Retina (tissue), 1 donor: ENCODE measurements at regions not wholly inside any gene's neighbourhood (a gene's known extent, or its start where the extent isn't known, plus 50 kb on each side); places are given as distances from the start of the nearest gene placed in this dataset.
"Not testable (repeated sequence)": the region's sequence is repeated elsewhere in the genome, so short reads cannot be mapped to it uniquely, and the experiment has no call there.

ENCODE experiments used
- DNase-seq: peaks from one replicate; pipeline ENCODE4 v3.0.0-alpha.2; 2016

GRCh38 chr14:84432676-84433075 is 1097.3 kb upstream of the FLRT2 start:
- DNase-seq: no peak

- DNase-seq: no peak
These were observed 1096.0 kb upstream of the FLRT2 start for GRCh38 chr14:84433961-84434360.

- DNase-seq: peak; percentile 51
These were observed 1094.1 kb upstream of the FLRT2 start for GRCh38 chr14:84435820-84436324.

GRCh38 chr14:84436528-84436927 is 1093.4 kb upstream of the FLRT2 start:
- no peak for DNase-seq

GRCh38 chr14:84442521-84442920 is 1087.4 kb upstream of the FLRT2 start:
- no peak for DNase-seq

GRCh38 chr14:84445486-84445885 is 1084.5 kb upstream of the FLRT2 start:
- no peak for DNase-seq

- DNase-seq: no peak
These were observed 1083.7 kb upstream of the FLRT2 start for GRCh38 chr14:84446250-84446649.

GRCh38 chr14:84453307-84453950 is 1076.5 kb upstream of the FLRT2 start:
- DNase-seq: no peak

- no peak for DNase-seq
These were observed 1075.8 kb upstream of the FLRT2 start for GRCh38 chr14:84454114-84454513.

- no peak for DNase-seq
These were observed 1073.0 kb upstream of the FLRT2 start for GRCh38 chr14:84456946-84457345.

GRCh38 chr14:84458881-84459280 is 1071.1 kb upstream of the FLRT2 start:
- DNase-seq: no peak

GRCh38 chr14:84465880-84466279 is 1064.1 kb upstream of the FLRT2 start:
- DNase-seq: no peak

GRCh38 chr14:84468153-84468552 is 1061.8 kb upstream of the FLRT2 start:
- DNase-seq: no peak

GRCh38 chr14:84477996-84478395 is 1051.9 kb upstream of the FLRT2 start:
- DNase-seq: no peak

- DNase-seq: no peak
These were observed 1047.5 kb upstream of the FLRT2 start for GRCh38 chr14:84482256-84483071.

- DNase-seq: peak; percentile 38
These were observed 1046.9 kb upstream of the FLRT2 start for GRCh38 chr14:84483072-84483420.

GRCh38 chr14:84484243-84484642 is 1045.7 kb upstream of the FLRT2 start:
- DNase-seq: not testable (repeated sequence)

- no peak for DNase-seq
These were observed 1044.9 kb upstream of the FLRT2 start for GRCh38 chr14:84485036-84485435.

GRCh38 chr14:84490081-84490480 is 1039.9 kb upstream of the FLRT2 start:
- DNase-seq: no peak

GRCh38 chr14:84492685-84493084 is 1037.3 kb upstream of the FLRT2 start:
- no peak for DNase-seq

GRCh38 chr14:84493779-84494178 is 1036.2 kb upstream of the FLRT2 start:
- no peak for DNase-seq

GRCh38 chr14:84496677-84497076 is 1033.3 kb upstream of the FLRT2 start:
- no peak for DNase-seq

GRCh38 chr14:84512823-84513222 is 1017.1 kb upstream of the FLRT2 start:
- DNase-seq: not testable (repeated sequence)

- DNase-seq: no peak
These were observed 1010.1 kb upstream of the FLRT2 start for GRCh38 chr14:84519836-84520235.
